ENCODE measurements at regions not wholly inside any gene's neighbourhood (a gene's known extent, or its start where the extent isn't known, plus 50 kb on each side); places are given as distances from the start of the nearest gene placed in this dataset.

- no peak for DNase-seq (ENCODE audit: low read depth in 2 of 2)
Observed at GRCh38 chr2:14567561-14567960, 65.0 kb upstream of the LRATD1 start.

GRCh38 chr2:14569294-14569693 is 63.2 kb upstream of the LRATD1 start:
- no peak for DNase-seq (ENCODE audit: low read depth in 2 of 2)

GRCh38 chr2:14572633-14573032 is 59.9 kb upstream of the LRATD1 start:
- no peak for DNase-seq (ENCODE audit: low read depth in 2 of 2)

- DNase-seq (ENCODE audit: low read depth in 2 of 2), result no peak
Observed at GRCh38 chr2:14577843-14578242, 54.7 kb upstream of the LRATD1 start.

Measured in stimulated activated CD8-positive, alpha-beta memory T cell treated with anti-CD3 and anti-CD28 coated beads, Interleukin-2, amount 100 ng/mL, for 1 hour (primary cell).